HCT116 (cell line): ENCODE measurements at regions not wholly inside any gene's neighbourhood (a gene's known extent, or its start where the extent isn't known, plus 50 kb on each side); places are given as distances from the start of the nearest gene placed in this dataset.

ENCODE experiments used
- ATAC-seq: fragments of 200-7000 bp; cut with Tn5 transposase; 2 replicates; pipeline ENCODE4 v1.9.1; 2020; ENCODE audit warnings: mild to moderate bottlenecking, moderate library complexity
- BruUV-seq: library from RNA; stranded (reverse); fragments of 400-500 nt; replicated peaks from 2 replicates; lab custom pipeline; 2021; lab: Mats Ljungman, UMichigan
- CTCF ChIA-PET: fragments of 300-600 bp; sonication (Branson Sonifier 250); formaldehyde crosslinking; loops from one replicate; lab custom pipeline; 2021; ENCODE audit warnings: antibody characterized with exemption; lab: Charles Lee
- POLR2A ChIA-PET: fragments of 300-600, 350-600 bp; sonication (Branson Sonifier 250); formaldehyde crosslinking; loops from one replicate; lab custom pipeline; 2021; ENCODE audit warnings: antibody characterized with exemption; lab: Charles Lee
- RAD21 ChIA-PET, 2 experiments: fragments of 300-600 bp; sonication (Branson Sonifier 250); formaldehyde crosslinking; loops; one replicate each; lab custom pipeline; 2023; ENCODE audit warnings: low total read pairs in 2 of 2; ENCODE audit not compliant: uncharacterized antibody in 2 of 2, unreplicated experiment in 2 of 2, low non-redundant PET in 1 of 2; lab: Charles Lee
- DNase-seq: peaks from one replicate; pipeline ENCODE4 v3.0.0-alpha.2; 2010; ENCODE audit warnings: low read depth, low spot score
- H2AFZ ChIP-seq: fragments of 200-600 bp; shearing (Covaris generic), sonication (generic); 2 replicates; pipeline ENCODE4 v1.6.1; 2017; ENCODE audit warnings: low read depth, mixed run types, mixed read lengths, antibody characterized with exemption, low read length; ENCODE audit not compliant: poor library complexity, severe bottlenecking
- H3K27ac ChIP-seq: 2 replicates; pipeline ENCODE4 v1.5.1; 2012; ENCODE audit warnings: low read depth, low read length
- H3K27me3 ChIP-seq: fragments of 200-600 bp; sonication (generic); 2 replicates; pipeline ENCODE4 v1.6.1; 2016; ENCODE audit warnings: mixed run types, low read length, mixed read lengths; ENCODE audit not compliant: insufficient read depth
- H3K36me3 ChIP-seq, 2 experiments: fragments of 200-500 bp in 1 of 2; fragments of 200-600 bp in 1 of 2; sonication (Bioruptor generic) in 1 of 2; sonication (generic) in 1 of 2; 2 replicates each; pipeline versions ENCODE4 v1.5.1 to v1.6.1; 2014 to 2016; ENCODE audit warnings: low read length in 2 of 2, inconsistent platforms in 1 of 2, mixed read lengths in 1 of 2, mixed run types in 1 of 2; ENCODE audit not compliant: insufficient read depth in 2 of 2, control insufficient read depth in 1 of 2
- H3K4me1 ChIP-seq, 2 experiments: fragments of 200-600 bp in 1 of 2; sonication (generic) in 1 of 2; 2 replicates each; pipeline versions ENCODE4 v1.5.1 to v1.6.1; 2012 to 2017; ENCODE audit warnings: low read length in 2 of 2, inconsistent platforms in 1 of 2, mild to moderate bottlenecking in 1 of 2, mixed read lengths in 1 of 2, mixed run types in 1 of 2, moderate library complexity in 1 of 2; ENCODE audit not compliant: insufficient read depth in 2 of 2, control insufficient read depth in 1 of 2
- H3K4me2 ChIP-seq: fragments of 200-600 bp; sonication (generic); 2 replicates; pipeline ENCODE4 v1.6.1; 2017; ENCODE audit warnings: mixed run types, low read length, mixed read lengths
- H3K4me3 ChIP-seq, 2 experiments: fragments of 200-600 bp in 1 of 2; sonication (generic) in 1 of 2; replicated peaks in 1 of 2; 2 replicates each; pipeline ENCODE4 v1.5.1; 2011 to 2016; ENCODE audit warnings: low read length in 2 of 2, control low read depth in 1 of 2, low read depth in 1 of 2, mild to moderate bottlenecking in 1 of 2, mixed read lengths in 1 of 2, mixed run types in 1 of 2
- H3K79me2 ChIP-seq: fragments of 200-600 bp; sonication (generic); 2 replicates; pipeline ENCODE4 v1.6.1; 2017; ENCODE audit warnings: mild to moderate bottlenecking, mixed run types, low read length, moderate library complexity, mixed read lengths; ENCODE audit not compliant: insufficient read depth
- H3K9ac ChIP-seq: fragments of 200-600 bp; sonication (generic); 2 replicates; pipeline ENCODE4 v1.6.1; 2016; ENCODE audit warnings: low read length, mixed read lengths
- H3K9me2 ChIP-seq: fragments of 200-600 bp; sonication (generic), shearing (Covaris generic); 2 replicates; pipeline ENCODE4 v1.6.1; 2017; ENCODE audit warnings: mixed run types, mild to moderate bottlenecking, moderate library complexity; ENCODE audit not compliant: insufficient read depth
- H3K9me3 ChIP-seq, 2 experiments: fragments of 200-500 bp in 1 of 2; fragments of 200-600 bp in 1 of 2; sonication (Bioruptor generic) in 1 of 2; sonication (generic) in 1 of 2; 2 replicates each; pipeline ENCODE4 v1.6.1; 2014 to 2017; ENCODE audit warnings: low read length in 2 of 2, mixed read lengths in 2 of 2, inconsistent platforms in 1 of 2, low read depth in 1 of 2, mild to moderate bottlenecking in 1 of 2, mixed run types in 1 of 2, moderate library complexity in 1 of 2; ENCODE audit not compliant: control insufficient read depth in 1 of 2, insufficient read depth in 1 of 2
- H4K20me1 ChIP-seq: fragments of 200-600 bp; sonication (generic), shearing (Covaris generic); 2 replicates; pipeline ENCODE4 v1.6.1; 2017; ENCODE audit warnings: mixed run types, mild to moderate bottlenecking, moderate library complexity; ENCODE audit not compliant: insufficient read depth
- CEBPB ChIP-seq: IDR thresholded peaks from 2 replicates; pipeline ENCODE4 v1.6.1; 2012; ENCODE audit warnings: low read depth
- EGR1 ChIP-seq: IDR thresholded peaks from 2 replicates; pipeline ENCODE4 v1.6.1; 2012; ENCODE audit warnings: low read depth
- ELF1 ChIP-seq: IDR thresholded peaks from 2 replicates; pipeline ENCODE4 v1.6.1; 2012; ENCODE audit warnings: low read depth, borderline replicate concordance
- EZH2phosphoT487 ChIP-seq: fragments of 200-600 bp; IDR thresholded peaks from 2 replicates; pipeline ENCODE4 v1.6.1; 2018; ENCODE audit warnings: antibody characterized with exemption, borderline replicate concordance
- FOSL1 ChIP-seq: IDR thresholded peaks from 2 replicates; pipeline ENCODE4 v1.6.1; 2012; ENCODE audit warnings: low read depth
- JUND ChIP-seq: IDR thresholded peaks from 2 replicates; pipeline ENCODE4 v1.6.1; 2012
- POLR2AphosphoS5 ChIP-seq: IDR thresholded peaks from 2 replicates; pipeline ENCODE4 v1.6.1; 2011; ENCODE audit warnings: mild to moderate bottlenecking, low read depth, low read length, moderate library complexity
- REST ChIP-seq: IDR thresholded peaks from 2 replicates; pipeline ENCODE4 v1.6.1; 2012; ENCODE audit warnings: low read depth
- SIN3A ChIP-seq: IDR thresholded peaks from 2 replicates; pipeline ENCODE4 v1.6.1; 2012; ENCODE audit warnings: low read depth
- ZNF274 ChIP-seq: fragments of 200-500 bp; sonication (Bioruptor generic); IDR thresholded peaks from 2 replicates; pipeline ENCODE4 v1.6.1; 2014; ENCODE audit warnings: mild to moderate bottlenecking, low read depth, low read length, inconsistent platforms
- intact Hi-C: fragments of 100-400 bp; cut with micrococcal nuclease; formaldehyde crosslinking; loops from 2 replicates; pipeline ENCODE4 v1.10.0; 2022
- TF ChIP-seq, protein P1 (sequence below): IDR thresholded peaks from 2 replicates; pipeline ENCODE4 v1.6.1; 2011; ENCODE audit warnings: mild to moderate bottlenecking, low read length, moderate library complexity; ENCODE audit not compliant: insufficient replicate concordance; ENCODE audit errors: extremely low read depth
- TF ChIP-seq, protein P2 (sequence below): IDR thresholded peaks from 2 replicates; pipeline ENCODE4 v1.6.1; 2012

DNA sequence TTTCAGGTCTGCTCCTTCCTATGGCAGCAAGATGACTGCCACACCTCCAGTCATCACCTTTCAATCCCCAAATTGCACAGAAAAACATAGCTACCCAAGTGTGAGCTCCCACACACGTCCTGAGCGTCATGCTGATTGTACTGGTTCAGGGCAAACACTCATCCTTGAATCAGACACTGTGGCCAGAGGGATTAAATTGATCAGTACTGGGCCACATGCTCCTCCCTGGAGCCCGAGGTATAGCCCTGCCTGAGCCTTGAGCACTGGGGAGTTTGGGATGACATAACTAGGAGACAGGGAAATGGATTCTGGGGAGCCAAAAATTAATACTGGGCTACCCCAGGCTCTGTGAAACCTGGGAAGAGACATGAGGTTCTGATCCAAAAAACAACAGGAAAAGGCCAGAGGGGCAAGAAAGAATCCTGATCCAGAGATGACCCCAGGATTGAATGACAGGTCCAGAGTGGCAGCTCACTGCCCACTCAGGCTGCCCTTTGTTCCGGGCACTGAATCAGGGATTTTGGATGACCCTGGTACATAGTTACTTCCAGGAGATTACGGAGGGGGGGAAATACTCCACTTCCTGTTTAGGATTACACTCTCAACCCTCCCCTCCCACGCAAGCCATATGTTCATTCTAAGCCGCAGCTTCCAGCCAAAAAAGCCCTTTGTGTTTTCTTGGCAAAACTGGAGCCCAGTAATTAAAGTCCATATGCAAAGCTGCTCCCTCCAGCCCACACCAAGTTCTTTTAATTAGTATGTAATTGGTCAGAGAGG, 141.6 kb upstream of the SPRY4 start:
- no peak for TF ChIP-seq EZH2phosphoT487
- no peak for TF ChIP-seq CEBPB
- no peak for TF ChIP-seq JUND
- TF ChIP-seq, protein P1, sequence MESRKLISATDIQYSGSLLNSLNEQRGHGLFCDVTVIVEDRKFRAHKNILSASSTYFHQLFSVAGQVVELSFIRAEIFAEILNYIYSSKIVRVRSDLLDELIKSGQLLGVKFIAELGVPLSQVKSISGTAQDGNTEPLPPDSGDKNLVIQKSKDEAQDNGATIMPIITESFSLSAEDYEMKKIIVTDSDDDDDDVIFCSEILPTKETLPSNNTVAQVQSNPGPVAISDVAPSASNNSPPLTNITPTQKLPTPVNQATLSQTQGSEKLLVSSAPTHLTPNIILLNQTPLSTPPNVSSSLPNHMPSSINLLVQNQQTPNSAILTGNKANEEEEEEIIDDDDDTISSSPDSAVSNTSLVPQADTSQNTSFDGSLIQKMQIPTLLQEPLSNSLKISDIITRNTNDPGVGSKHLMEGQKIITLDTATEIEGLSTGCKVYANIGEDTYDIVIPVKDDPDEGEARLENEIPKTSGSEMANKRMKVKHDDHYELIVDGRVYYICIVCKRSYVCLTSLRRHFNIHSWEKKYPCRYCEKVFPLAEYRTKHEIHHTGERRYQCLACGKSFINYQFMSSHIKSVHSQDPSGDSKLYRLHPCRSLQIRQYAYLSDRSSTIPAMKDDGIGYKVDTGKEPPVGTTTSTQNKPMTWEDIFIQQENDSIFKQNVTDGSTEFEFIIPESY, result no peak
- no peak for TF ChIP-seq FOSL1
- no peak for TF ChIP-seq SIN3A
- TF ChIP-seq, protein P2, sequence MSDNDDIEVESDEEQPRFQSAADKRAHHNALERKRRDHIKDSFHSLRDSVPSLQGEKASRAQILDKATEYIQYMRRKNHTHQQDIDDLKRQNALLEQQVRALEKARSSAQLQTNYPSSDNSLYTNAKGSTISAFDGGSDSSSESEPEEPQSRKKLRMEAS, result no peak
- no peak for TF ChIP-seq POLR2AphosphoS5
- no peak for TF ChIP-seq EGR1
- TF ChIP-seq ZNF274, result no peak
- no peak for TF ChIP-seq REST
- no peak for TF ChIP-seq ELF1
- intact Hi-C loops, result no loop called here
- ChIA-PET RAD21 (no interaction called here), POLR2A (interaction anchor here (1.2 to 3.4 kb wide), 3 partner anchors 21 to 103 kb away, joined by 3 to 9 read pairs (median 7); no protein-coding TSS in a partner anchor), CTCF (no interaction called here)
- no peaks in the 10 kb centered on the region for H3K27me3 ChIP-seq
- H4K20me1 ChIP-seq, result no peaks in the 10 kb centered on the region
- H3K9me3 ChIP-seq, result no peaks in the 10 kb centered on the region
- DNase-seq, result no peak
- no peak overlapping the region for H3K4me2 ChIP-seq
- H3K27ac ChIP-seq, result no peak overlapping the region
- peaks cover 0 to 13% of the 10 kb centered on the region in 2 experiments; a peak in 1 of 4 replicates for H3K4me1 ChIP-seq
- no peak overlapping the region for H2AFZ ChIP-seq
- no TSS peak for BruUV-seq
- no peak overlapping the region for H3K9ac ChIP-seq
- no peaks in the 10 kb centered on the region for H3K9me2 ChIP-seq
- no peak for ATAC-seq
- no peaks in the 10 kb centered on the region for H3K36me3 ChIP-seq
- no peaks in the 10 kb centered on the region for H3K79me2 ChIP-seq
- no peak overlapping the region for H3K4me3 ChIP-seq
